GM12878 (cell line): ENCODE measurements at regions not wholly inside any gene's neighbourhood (a gene's known extent, or its start where the extent isn't known, plus 50 kb on each side); places are given as distances from the start of the nearest gene placed in this dataset.

Source experiments
- ATAC-seq: fragments of 200-7000 bp; cut with Tn5 transposase; 3 replicates; pipeline ENCODE4 v1.9.1; 2020; ENCODE audit warnings: mild to moderate bottlenecking, moderate library complexity
- BruUV-seq: library from RNA; stranded (reverse); fragments of 400-500 nt; replicated peaks from 2 replicates; lab custom pipeline; 2021; lab: Mats Ljungman, UMichigan
- CTCF ChIA-PET: fragments of 300-600 bp; sonication (Branson Sonifier 250); formaldehyde crosslinking; extraction: SDS; loops from one replicate; lab custom pipeline; 2021; ENCODE audit warnings: inconsistent platforms; lab: Yijun Ruan, JAX
- POLR2A ChIA-PET: fragments of 350-600 bp; formaldehyde crosslinking; extraction: SDS; loops from one replicate; lab custom pipeline; 2021; ENCODE audit warnings: inconsistent platforms; lab: Charles Lee
- RAD21 ChIA-PET: fragments of 300-600 bp; sonication (Branson Sonifier 250); formaldehyde crosslinking; loops from one replicate; lab custom pipeline; 2023; ENCODE audit warnings: antibody characterized with exemption; ENCODE audit not compliant: unreplicated experiment; lab: Charles Lee
- SMC1A ChIA-PET: fragments of 300-600 bp; sonication (Branson Sonifier 250); formaldehyde crosslinking; loops from one replicate; lab custom pipeline; 2023; ENCODE audit not compliant: unreplicated experiment, uncharacterized antibody; lab: Charles Lee
- DNase-seq: peaks from one replicate; pipeline ENCODE4 v3.0.0-alpha.2; 2011; ENCODE audit warnings: low read depth, low spot score
- FAIRE-seq: peaks from 3 replicates; lab custom pipeline; 2011; peaks lifted over from hg19 to GRCh38; lab: Jason Lieb, UNC
- H2AFZ ChIP-seq: 2 replicates; pipeline ENCODE4 v1.6.0; 2011; ENCODE audit warnings: low read depth, low read length, control low read depth; ENCODE audit not compliant: control insufficient read depth
- H3K27ac ChIP-seq: 2 replicates; pipeline ENCODE4 v1.5.1; 2011; ENCODE audit warnings: control low read depth; ENCODE audit not compliant: control insufficient read depth, insufficient read depth
- H3K27me3 ChIP-seq, 2 experiments: replicated peaks in 1 of 2; 2 replicates each; pipeline versions ENCODE4 v1.6.0 to v1.6.1; 2011; ENCODE audit warnings: low read length in 1 of 2; ENCODE audit not compliant: control insufficient read depth in 2 of 2, insufficient read depth in 2 of 2
- H3K36me3 ChIP-seq, 2 experiments: 2 replicates each; pipeline ENCODE4 v1.5.1; 2011; ENCODE audit warnings: low read length in 1 of 2; ENCODE audit not compliant: control insufficient read depth in 2 of 2, insufficient read depth in 2 of 2
- H3K4me1 ChIP-seq: 2 replicates; pipeline ENCODE4 v1.6.1; 2011; ENCODE audit warnings: mild to moderate bottlenecking, low read length, moderate library complexity, mixed read lengths; ENCODE audit not compliant: control insufficient read depth, insufficient read depth
- H3K4me2 ChIP-seq: 2 replicates; pipeline ENCODE4 v1.6.0; 2011; ENCODE audit warnings: control low read depth; ENCODE audit not compliant: control insufficient read depth, insufficient read depth
- H3K4me3 ChIP-seq: fragments of 200-600 bp; sonication (generic); 2 replicates; pipeline ENCODE4 v1.5.1; 2016
- H3K79me2 ChIP-seq: 2 replicates; pipeline ENCODE4 v1.6.0; 2011; ENCODE audit warnings: low read length; ENCODE audit not compliant: control insufficient read depth, insufficient read depth
- H3K9ac ChIP-seq: 2 replicates; pipeline ENCODE4 v1.8.0; 2011; ENCODE audit warnings: low read length, control low read depth, mixed read lengths; ENCODE audit not compliant: control insufficient read depth, insufficient read depth
- H3K9me3 ChIP-seq: replicated peaks from 3 replicates; pipeline ENCODE4 v1.5.1; 2011; ENCODE audit warnings: mild to moderate bottlenecking, low read length; ENCODE audit not compliant: control insufficient read depth, insufficient read depth
- H4K20me1 ChIP-seq: 2 replicates; pipeline ENCODE4 v1.6.0; 2011; ENCODE audit not compliant: control insufficient read depth, insufficient read depth
- BACH1 ChIP-seq: fragments of 450-650 bp; IDR thresholded peaks from 2 replicates; pipeline ENCODE4 v1.6.1; 2017; ENCODE audit warnings: mild to moderate bottlenecking, borderline replicate concordance
- EED ChIP-seq: sonication (generic); IDR thresholded peaks from 2 replicates; pipeline ENCODE4 v1.6.1; 2016; ENCODE audit warnings: antibody characterized with exemption, low read depth
- GABPA ChIP-seq: IDR thresholded peaks from 2 replicates; pipeline ENCODE4 v1.6.1; 2014; ENCODE audit warnings: antibody characterized with exemption, low read depth, mild to moderate bottlenecking, inconsistent platforms
- NR2C1 ChIP-seq: fragments of 450-650 bp; IDR thresholded peaks from 2 replicates; pipeline ENCODE4 v1.6.1; 2017; ENCODE audit warnings: antibody characterized with exemption, mild to moderate bottlenecking, moderate library complexity
- NR2C2 ChIP-seq: IDR thresholded peaks from 2 replicates; pipeline ENCODE4 v1.6.1; 2011; ENCODE audit warnings: borderline replicate concordance, low read depth; ENCODE audit not compliant: control insufficient read depth, insufficient read length
- YY1 ChIP-seq: IDR thresholded peaks from 2 replicates; pipeline ENCODE4 v1.6.1; 2011; ENCODE audit warnings: low read depth, mild to moderate bottlenecking, low read length
- ZBED1 ChIP-seq: IDR thresholded peaks from 2 replicates; pipeline ENCODE4 v1.6.1; 2016; ENCODE audit warnings: borderline replicate concordance
- ZBTB40 ChIP-seq: fragments of 450-650 bp; IDR thresholded peaks from 2 replicates; pipeline ENCODE4 v1.6.1; 2016; ENCODE audit warnings: mild to moderate bottlenecking, moderate library complexity, borderline replicate concordance
- ZNF384 ChIP-seq: IDR thresholded peaks from 2 replicates; pipeline ENCODE4 v1.6.1; 2012; ENCODE audit warnings: low read depth, mild to moderate bottlenecking, low read length, improper control_type of control experiment, borderline replicate concordance
- WGBS: methylation state at CpG from one replicate; pipeline ENCODE4 v1.1.6; 2016; ENCODE audit warnings: low lambda C conversion rate; ENCODE audit not compliant: insufficient replicate concordance, insufficient coverage; ENCODE audit errors: missing lambda C conversion rate; 5-methylcytosine and 5-hydroxymethylcytosine counted together
- in situ Hi-C: fragments of 300-500 bp; cut with MboI; formaldehyde crosslinking; loops from 9 replicates; pipeline ENCODE4 v1.14.3; 2018; ENCODE audit warnings: mixed read lengths
- intact Hi-C: fragments of 100-400 bp; cut with micrococcal nuclease; formaldehyde crosslinking; loops from one replicate; pipeline ENCODE4 v1.14.2; 2022; ENCODE audit not compliant: unreplicated experiment
- TF ChIP-seq, protein P1 (sequence below): fragments of 450-650 bp; IDR thresholded peaks from 2 replicates; pipeline ENCODE4 v1.6.1; 2016; ENCODE audit warnings: mild to moderate bottlenecking
- TF ChIP-seq, protein P2 (sequence below): fragments of 450-650 bp; IDR thresholded peaks from 2 replicates; pipeline ENCODE4 v1.6.1; 2017; ENCODE audit warnings: mild to moderate bottlenecking, low read depth, inconsistent platforms; ENCODE audit not compliant: poor library complexity, severe bottlenecking
- TF ChIP-seq, protein P3 (sequence below): fragments of 450-650 bp; IDR thresholded peaks from 2 replicates; pipeline ENCODE4 v1.6.1; 2017; ENCODE audit warnings: mild to moderate bottlenecking, moderate library complexity

GRCh38 chr3:139774560-139775302, 97.0 kb upstream of the NMNAT3 start:
- CTCF ChIA-PET = no interaction called here
- Histone ChIP-seq H3K27me3 (0 out of 4 replicates have a peak, but pooled peaks cover 0 to 1% of the 10 kb centered on the region in 2 experiments), H3K4me1 (no peaks in the 10 kb centered on the region), H2AFZ (no peak overlapping the region), H3K4me2 (no peak overlapping the region), H3K9me3 (no peaks in the 10 kb centered on the region), H3K27ac (no peak overlapping the region), H3K4me3 (no peak overlapping the region), H3K36me3 (no peaks in the 10 kb centered on the region), H4K20me1 (no peaks in the 10 kb centered on the region), H3K9ac (no peak overlapping the region), H3K79me2 (no peaks in the 10 kb centered on the region)
- FAIRE-seq (no peak), ATAC-seq (no peak), DNase-seq (no peak)
- WGBS = 14% methylated on average over 7 of the region's 7 CpGs
- RAD21 ChIA-PET = no interaction called here
- no TSS peak for BruUV-seq
- SMC1A ChIA-PET = no interaction called here
- in situ Hi-C loops (no loop called here), intact Hi-C loops (no loop called here)
- POLR2A ChIA-PET = no interaction called here
- TF ChIP-seq EED = no peak
- TF ChIP-seq YY1 = no peak
- TF ChIP-seq, protein P1, sequence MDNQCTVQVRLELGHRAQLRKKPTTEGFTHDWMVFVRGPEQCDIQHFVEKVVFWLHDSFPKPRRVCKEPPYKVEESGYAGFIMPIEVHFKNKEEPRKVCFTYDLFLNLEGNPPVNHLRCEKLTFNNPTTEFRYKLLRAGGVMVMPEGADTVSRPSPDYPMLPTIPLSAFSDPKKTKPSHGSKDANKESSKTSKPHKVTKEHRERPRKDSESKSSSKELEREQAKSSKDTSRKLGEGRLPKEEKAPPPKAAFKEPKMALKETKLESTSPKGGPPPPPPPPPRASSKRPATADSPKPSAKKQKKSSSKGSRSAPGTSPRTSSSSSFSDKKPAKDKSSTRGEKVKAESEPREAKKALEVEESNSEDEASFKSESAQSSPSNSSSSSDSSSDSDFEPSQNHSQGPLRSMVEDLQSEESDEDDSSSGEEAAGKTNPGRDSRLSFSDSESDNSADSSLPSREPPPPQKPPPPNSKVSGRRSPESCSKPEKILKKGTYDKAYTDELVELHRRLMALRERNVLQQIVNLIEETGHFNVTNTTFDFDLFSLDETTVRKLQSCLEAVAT = no peak
- no peak for TF ChIP-seq BACH1
- no peak for TF ChIP-seq GABPA
- no peak for TF ChIP-seq NR2C2
- no peak for TF ChIP-seq ZBED1
- TF ChIP-seq, protein P2, sequence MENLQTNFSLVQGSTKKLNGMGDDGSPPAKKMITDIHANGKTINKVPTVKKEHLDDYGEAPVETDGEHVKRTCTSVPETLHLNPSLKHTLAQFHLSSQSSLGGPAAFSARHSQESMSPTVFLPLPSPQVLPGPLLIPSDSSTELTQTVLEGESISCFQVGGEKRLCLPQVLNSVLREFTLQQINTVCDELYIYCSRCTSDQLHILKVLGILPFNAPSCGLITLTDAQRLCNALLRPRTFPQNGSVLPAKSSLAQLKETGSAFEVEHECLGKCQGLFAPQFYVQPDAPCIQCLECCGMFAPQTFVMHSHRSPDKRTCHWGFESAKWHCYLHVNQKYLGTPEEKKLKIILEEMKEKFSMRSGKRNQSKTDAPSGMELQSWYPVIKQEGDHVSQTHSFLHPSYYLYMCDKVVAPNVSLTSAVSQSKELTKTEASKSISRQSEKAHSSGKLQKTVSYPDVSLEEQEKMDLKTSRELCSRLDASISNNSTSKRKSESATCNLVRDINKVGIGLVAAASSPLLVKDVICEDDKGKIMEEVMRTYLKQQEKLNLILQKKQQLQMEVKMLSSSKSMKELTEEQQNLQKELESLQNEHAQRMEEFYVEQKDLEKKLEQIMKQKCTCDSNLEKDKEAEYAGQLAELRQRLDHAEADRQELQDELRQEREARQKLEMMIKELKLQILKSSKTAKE = no peak
- TF ChIP-seq, protein P3, sequence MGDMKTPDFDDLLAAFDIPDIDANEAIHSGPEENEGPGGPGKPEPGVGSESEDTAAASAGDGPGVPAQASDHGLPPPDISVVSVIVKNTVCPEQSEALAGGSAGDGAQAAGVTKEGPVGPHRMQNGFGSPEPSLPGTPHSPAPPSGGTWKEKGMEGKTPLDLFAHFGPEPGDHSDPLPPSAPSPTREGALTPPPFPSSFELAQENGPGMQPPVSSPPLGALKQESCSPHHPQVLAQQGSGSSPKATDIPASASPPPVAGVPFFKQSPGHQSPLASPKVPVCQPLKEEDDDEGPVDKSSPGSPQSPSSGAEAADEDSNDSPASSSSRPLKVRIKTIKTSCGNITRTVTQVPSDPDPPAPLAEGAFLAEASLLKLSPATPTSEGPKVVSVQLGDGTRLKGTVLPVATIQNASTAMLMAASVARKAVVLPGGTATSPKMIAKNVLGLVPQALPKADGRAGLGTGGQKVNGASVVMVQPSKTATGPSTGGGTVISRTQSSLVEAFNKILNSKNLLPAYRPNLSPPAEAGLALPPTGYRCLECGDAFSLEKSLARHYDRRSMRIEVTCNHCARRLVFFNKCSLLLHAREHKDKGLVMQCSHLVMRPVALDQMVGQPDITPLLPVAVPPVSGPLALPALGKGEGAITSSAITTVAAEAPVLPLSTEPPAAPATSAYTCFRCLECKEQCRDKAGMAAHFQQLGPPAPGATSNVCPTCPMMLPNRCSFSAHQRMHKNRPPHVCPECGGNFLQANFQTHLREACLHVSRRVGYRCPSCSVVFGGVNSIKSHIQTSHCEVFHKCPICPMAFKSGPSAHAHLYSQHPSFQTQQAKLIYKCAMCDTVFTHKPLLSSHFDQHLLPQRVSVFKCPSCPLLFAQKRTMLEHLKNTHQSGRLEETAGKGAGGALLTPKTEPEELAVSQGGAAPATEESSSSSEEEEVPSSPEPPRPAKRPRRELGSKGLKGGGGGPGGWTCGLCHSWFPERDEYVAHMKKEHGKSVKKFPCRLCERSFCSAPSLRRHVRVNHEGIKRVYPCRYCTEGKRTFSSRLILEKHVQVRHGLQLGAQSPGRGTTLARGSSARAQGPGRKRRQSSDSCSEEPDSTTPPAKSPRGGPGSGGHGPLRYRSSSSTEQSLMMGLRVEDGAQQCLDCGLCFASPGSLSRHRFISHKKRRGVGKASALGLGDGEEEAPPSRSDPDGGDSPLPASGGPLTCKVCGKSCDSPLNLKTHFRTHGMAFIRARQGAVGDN = no peak
- no peak for TF ChIP-seq ZNF384
- TF ChIP-seq NR2C1 = no peak
- TF ChIP-seq ZBTB40 = no peak
